ENCODE measurements at regions not wholly inside any gene's neighbourhood (a gene's known extent, or its start where the extent isn't known, plus 50 kb on each side); places are given as distances from the start of the nearest gene placed in this dataset.

- FAIRE-seq (no peak), ATAC-seq (no peak), DNase-seq (ENCODE audit: extremely low read depth in 1 of 4, low spot score in 3 of 4) (no peak)
- H3K9me3 ChIP-seq (replicated peaks; ENCODE audit: control insufficient read depth, insufficient read depth, low read depth, low read length) = no peaks in the 10 kb centered on the region
- in situ Hi-C loops (cut with MboI) (no loop called here), intact Hi-C loops (cut with micrococcal nuclease) (no loop called here)
- no peaks in the 10 kb centered on the region for H3K9me1 ChIP-seq (ENCODE audit: control insufficient read depth, insufficient read depth, low read length)
- no peaks in the 10 kb centered on the region for H3K79me2 ChIP-seq (ENCODE audit: control insufficient read depth, insufficient read depth, low read length)
- no peak overlapping the region for H3K9ac ChIP-seq (ENCODE audit: insufficient read depth in 1 of 2, low read depth in 2 of 2, low read length in 2 of 2)
- POLR2A ChIA-PET = no interaction called here
- CTCF ChIA-PET (ENCODE audit: low intra/inter-chr PET ratio) = no interaction called here
- WGBS (ENCODE audit: insufficient coverage, low coverage, missing lambda C conversion rate) = 0% methylated on average over 4 of the region's 4 CpGs
- H3K4me2 ChIP-seq (ENCODE audit: insufficient read depth, low read length) = no peak overlapping the region
- no peaks in the 10 kb centered on the region for H3K27me3 ChIP-seq (ENCODE audit: control insufficient read depth in 2 of 2, insufficient read depth in 2 of 2, low read length in 2 of 2)
- no peak overlapping the region for H3K4me3 ChIP-seq
- H2AFZ ChIP-seq (ENCODE audit: low read depth, low read length) = no peak overlapping the region
- H3K36me3 ChIP-seq (ENCODE audit: control insufficient read depth, insufficient read depth, low read length) = no peaks in the 10 kb centered on the region
- no TSS peak for BruUV-seq (replicated peaks)
- H4K20me1 ChIP-seq (replicated peaks; ENCODE audit: control insufficient read depth, insufficient read depth, low read length) = no peaks in the 10 kb centered on the region
- H3K27ac ChIP-seq (ENCODE audit: extremely low read depth, low read depth, low read length) = no peak overlapping the region
- no peaks in the 10 kb centered on the region for H3K4me1 ChIP-seq (replicated peaks in 1 of 2; ENCODE audit: control insufficient read depth in 2 of 2, insufficient read depth in 2 of 2, low read length in 2 of 2)
- TF ChIP-seq HCFC1 (IDR thresholded peaks at IDR 0.05; ENCODE audit: low read depth, low read length) = no peak
- TF ChIP-seq, protein P1, sequence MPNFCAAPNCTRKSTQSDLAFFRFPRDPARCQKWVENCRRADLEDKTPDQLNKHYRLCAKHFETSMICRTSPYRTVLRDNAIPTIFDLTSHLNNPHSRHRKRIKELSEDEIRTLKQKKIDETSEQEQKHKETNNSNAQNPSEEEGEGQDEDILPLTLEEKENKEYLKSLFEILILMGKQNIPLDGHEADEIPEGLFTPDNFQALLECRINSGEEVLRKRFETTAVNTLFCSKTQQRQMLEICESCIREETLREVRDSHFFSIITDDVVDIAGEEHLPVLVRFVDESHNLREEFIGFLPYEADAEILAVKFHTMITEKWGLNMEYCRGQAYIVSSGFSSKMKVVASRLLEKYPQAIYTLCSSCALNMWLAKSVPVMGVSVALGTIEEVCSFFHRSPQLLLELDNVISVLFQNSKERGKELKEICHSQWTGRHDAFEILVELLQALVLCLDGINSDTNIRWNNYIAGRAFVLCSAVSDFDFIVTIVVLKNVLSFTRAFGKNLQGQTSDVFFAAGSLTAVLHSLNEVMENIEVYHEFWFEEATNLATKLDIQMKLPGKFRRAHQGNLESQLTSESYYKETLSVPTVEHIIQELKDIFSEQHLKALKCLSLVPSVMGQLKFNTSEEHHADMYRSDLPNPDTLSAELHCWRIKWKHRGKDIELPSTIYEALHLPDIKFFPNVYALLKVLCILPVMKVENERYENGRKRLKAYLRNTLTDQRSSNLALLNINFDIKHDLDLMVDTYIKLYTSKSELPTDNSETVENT (CRISPR knock-in tag; IDR thresholded peaks at IDR 0.05) = no peak
- no peak for TF ChIP-seq BCL6 (CRISPR knock-in tag; IDR thresholded peaks at IDR 0.05)
- TF ChIP-seq PPARD (CRISPR knock-in tag; IDR thresholded peaks at IDR 0.05) = no peak
- TF ChIP-seq ZNF436 (CRISPR knock-in tag; IDR thresholded peaks at IDR 0.05) = no peak
- no peak for TF ChIP-seq TRIM24 (IDR thresholded peaks at IDR 0.05)
- TF ChIP-seq ZNF354B (CRISPR knock-in tag; IDR thresholded peaks at IDR 0.05) = no peak
- TF ChIP-seq TEAD2 (tag; IDR thresholded peaks at IDR 0.05) = no peak
- TF ChIP-seq, protein P2, sequence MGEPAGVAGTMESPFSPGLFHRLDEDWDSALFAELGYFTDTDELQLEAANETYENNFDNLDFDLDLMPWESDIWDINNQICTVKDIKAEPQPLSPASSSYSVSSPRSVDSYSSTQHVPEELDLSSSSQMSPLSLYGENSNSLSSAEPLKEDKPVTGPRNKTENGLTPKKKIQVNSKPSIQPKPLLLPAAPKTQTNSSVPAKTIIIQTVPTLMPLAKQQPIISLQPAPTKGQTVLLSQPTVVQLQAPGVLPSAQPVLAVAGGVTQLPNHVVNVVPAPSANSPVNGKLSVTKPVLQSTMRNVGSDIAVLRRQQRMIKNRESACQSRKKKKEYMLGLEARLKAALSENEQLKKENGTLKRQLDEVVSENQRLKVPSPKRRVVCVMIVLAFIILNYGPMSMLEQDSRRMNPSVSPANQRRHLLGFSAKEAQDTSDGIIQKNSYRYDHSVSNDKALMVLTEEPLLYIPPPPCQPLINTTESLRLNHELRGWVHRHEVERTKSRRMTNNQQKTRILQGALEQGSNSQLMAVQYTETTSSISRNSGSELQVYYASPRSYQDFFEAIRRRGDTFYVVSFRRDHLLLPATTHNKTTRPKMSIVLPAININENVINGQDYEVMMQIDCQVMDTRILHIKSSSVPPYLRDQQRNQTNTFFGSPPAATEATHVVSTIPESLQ (CRISPR knock-in tag; IDR thresholded peaks at IDR 0.05) = no peak
- TF ChIP-seq, protein P3, sequence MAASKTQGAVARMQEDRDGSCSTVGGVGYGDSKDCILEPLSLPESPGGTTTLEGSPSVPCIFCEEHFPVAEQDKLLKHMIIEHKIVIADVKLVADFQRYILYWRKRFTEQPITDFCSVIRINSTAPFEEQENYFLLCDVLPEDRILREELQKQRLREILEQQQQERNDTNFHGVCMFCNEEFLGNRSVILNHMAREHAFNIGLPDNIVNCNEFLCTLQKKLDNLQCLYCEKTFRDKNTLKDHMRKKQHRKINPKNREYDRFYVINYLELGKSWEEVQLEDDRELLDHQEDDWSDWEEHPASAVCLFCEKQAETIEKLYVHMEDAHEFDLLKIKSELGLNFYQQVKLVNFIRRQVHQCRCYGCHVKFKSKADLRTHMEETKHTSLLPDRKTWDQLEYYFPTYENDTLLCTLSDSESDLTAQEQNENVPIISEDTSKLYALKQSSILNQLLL (CRISPR knock-in tag; IDR thresholded peaks at IDR 0.05; ENCODE audit: borderline replicate concordance) = no peak
- no peak for TF ChIP-seq TEAD4 (IDR thresholded peaks at IDR 0.05; ENCODE audit: low read length)
- TF ChIP-seq TEAD4 (CRISPR knock-in tag; IDR thresholded peaks at IDR 0.05; ENCODE audit: borderline replicate concordance) = no peak
- TF ChIP-seq TAF9B (IDR thresholded peaks at IDR 0.05; ENCODE audit: partially characterized antibody) = no peak
- TF ChIP-seq BRF2 (IDR thresholded peaks at IDR 0.05; ENCODE audit: borderline replicate concordance, insufficient read depth, insufficient read length) = no peak
- no peak for TF ChIP-seq STAT6 (CRISPR knock-in tag; IDR thresholded peaks at IDR 0.05)
- no peak for TF ChIP-seq ZNF224 (CRISPR knock-in tag; IDR thresholded peaks at IDR 0.05)
Observed at GRCh38 chr3:117936159-117936558, 1098.5 kb downstream of the IGSF11 start.

All from K562 (cell line).